ENCODE measurements at regions not wholly inside any gene's neighbourhood (a gene's known extent, or its start where the extent isn't known, plus 50 kb on each side); places are given as distances from the start of the nearest gene placed in this dataset.

DNA sequence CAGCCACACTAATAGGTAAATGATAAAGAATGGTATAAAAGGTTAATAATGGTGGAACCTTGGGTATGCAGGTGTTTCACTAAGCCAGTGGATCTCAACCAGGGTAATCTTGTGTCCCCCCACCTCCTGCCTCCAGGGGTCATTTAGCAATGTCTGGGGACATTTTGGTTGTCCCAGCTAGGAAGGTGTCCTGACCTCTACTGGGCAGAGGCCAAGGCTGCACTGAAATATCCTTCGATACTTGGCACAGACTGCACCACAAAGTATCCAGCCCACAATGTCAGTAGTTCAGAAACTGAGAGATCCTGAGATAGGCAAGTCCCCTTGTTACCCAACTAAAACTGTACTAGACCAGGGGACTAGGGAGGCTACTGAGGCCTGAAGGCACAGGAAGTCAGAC lies 113.6 kb upstream of the TIAM1 start:
- TF ChIP-seq, protein P1, sequence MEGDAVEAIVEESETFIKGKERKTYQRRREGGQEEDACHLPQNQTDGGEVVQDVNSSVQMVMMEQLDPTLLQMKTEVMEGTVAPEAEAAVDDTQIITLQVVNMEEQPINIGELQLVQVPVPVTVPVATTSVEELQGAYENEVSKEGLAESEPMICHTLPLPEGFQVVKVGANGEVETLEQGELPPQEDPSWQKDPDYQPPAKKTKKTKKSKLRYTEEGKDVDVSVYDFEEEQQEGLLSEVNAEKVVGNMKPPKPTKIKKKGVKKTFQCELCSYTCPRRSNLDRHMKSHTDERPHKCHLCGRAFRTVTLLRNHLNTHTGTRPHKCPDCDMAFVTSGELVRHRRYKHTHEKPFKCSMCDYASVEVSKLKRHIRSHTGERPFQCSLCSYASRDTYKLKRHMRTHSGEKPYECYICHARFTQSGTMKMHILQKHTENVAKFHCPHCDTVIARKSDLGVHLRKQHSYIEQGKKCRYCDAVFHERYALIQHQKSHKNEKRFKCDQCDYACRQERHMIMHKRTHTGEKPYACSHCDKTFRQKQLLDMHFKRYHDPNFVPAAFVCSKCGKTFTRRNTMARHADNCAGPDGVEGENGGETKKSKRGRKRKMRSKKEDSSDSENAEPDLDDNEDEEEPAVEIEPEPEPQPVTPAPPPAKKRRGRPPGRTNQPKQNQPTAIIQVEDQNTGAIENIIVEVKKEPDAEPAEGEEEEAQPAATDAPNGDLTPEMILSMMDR (IDR thresholded peaks at IDR 0.05) = no peak
- no peak for TF ChIP-seq SIN3A (IDR thresholded peaks at IDR 0.05; ENCODE audit: borderline replicate concordance, insufficient read depth, low read depth, low read length)
- TF ChIP-seq, protein P2, sequence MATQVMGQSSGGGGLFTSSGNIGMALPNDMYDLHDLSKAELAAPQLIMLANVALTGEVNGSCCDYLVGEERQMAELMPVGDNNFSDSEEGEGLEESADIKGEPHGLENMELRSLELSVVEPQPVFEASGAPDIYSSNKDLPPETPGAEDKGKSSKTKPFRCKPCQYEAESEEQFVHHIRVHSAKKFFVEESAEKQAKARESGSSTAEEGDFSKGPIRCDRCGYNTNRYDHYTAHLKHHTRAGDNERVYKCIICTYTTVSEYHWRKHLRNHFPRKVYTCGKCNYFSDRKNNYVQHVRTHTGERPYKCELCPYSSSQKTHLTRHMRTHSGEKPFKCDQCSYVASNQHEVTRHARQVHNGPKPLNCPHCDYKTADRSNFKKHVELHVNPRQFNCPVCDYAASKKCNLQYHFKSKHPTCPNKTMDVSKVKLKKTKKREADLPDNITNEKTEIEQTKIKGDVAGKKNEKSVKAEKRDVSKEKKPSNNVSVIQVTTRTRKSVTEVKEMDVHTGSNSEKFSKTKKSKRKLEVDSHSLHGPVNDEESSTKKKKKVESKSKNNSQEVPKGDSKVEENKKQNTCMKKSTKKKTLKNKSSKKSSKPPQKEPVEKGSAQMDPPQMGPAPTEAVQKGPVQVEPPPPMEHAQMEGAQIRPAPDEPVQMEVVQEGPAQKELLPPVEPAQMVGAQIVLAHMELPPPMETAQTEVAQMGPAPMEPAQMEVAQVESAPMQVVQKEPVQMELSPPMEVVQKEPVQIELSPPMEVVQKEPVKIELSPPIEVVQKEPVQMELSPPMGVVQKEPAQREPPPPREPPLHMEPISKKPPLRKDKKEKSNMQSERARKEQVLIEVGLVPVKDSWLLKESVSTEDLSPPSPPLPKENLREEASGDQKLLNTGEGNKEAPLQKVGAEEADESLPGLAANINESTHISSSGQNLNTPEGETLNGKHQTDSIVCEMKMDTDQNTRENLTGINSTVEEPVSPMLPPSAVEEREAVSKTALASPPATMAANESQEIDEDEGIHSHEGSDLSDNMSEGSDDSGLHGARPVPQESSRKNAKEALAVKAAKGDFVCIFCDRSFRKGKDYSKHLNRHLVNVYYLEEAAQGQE (IDR thresholded peaks at IDR 0.05; ENCODE audit: insufficient read depth in 1 of 2, low read depth in 2 of 2, low read length in 1 of 2) = no peak
